GM12878 (cell line): ENCODE measurements at regions not wholly inside any gene's neighbourhood (a gene's known extent, or its start where the extent isn't known, plus 50 kb on each side); places are given as distances from the start of the nearest gene placed in this dataset.

Experiments
- ATAC-seq: fragments of 200-7000 bp; cut with Tn5 transposase; 3 replicates; pipeline ENCODE4 v1.9.1; 2020; ENCODE audit warnings: mild to moderate bottlenecking, moderate library complexity
- BruUV-seq: library from RNA; stranded (reverse); fragments of 400-500 nt; replicated peaks from 2 replicates; lab custom pipeline; 2021; lab: Mats Ljungman, UMichigan
- CTCF ChIA-PET: fragments of 300-600 bp; sonication (Branson Sonifier 250); formaldehyde crosslinking; extraction: SDS; loops from one replicate; lab custom pipeline; 2021; ENCODE audit warnings: inconsistent platforms; lab: Yijun Ruan, JAX
- POLR2A ChIA-PET: fragments of 350-600 bp; formaldehyde crosslinking; extraction: SDS; loops from one replicate; lab custom pipeline; 2021; ENCODE audit warnings: inconsistent platforms; lab: Charles Lee
- RAD21 ChIA-PET: fragments of 300-600 bp; sonication (Branson Sonifier 250); formaldehyde crosslinking; loops from one replicate; lab custom pipeline; 2023; ENCODE audit warnings: antibody characterized with exemption; ENCODE audit not compliant: unreplicated experiment; lab: Charles Lee
- SMC1A ChIA-PET: fragments of 300-600 bp; sonication (Branson Sonifier 250); formaldehyde crosslinking; loops from one replicate; lab custom pipeline; 2023; ENCODE audit not compliant: unreplicated experiment, uncharacterized antibody; lab: Charles Lee
- DNase-seq: peaks from one replicate; pipeline ENCODE4 v3.0.0-alpha.2; 2011; ENCODE audit warnings: low read depth, low spot score
- FAIRE-seq: peaks from 3 replicates; lab custom pipeline; 2011; peaks lifted over from hg19 to GRCh38; lab: Jason Lieb, UNC
- H2AFZ ChIP-seq: 2 replicates; pipeline ENCODE4 v1.6.0; 2011; ENCODE audit warnings: low read depth, low read length, control low read depth; ENCODE audit not compliant: control insufficient read depth
- H3K27ac ChIP-seq: 2 replicates; pipeline ENCODE4 v1.5.1; 2011; ENCODE audit warnings: control low read depth; ENCODE audit not compliant: control insufficient read depth, insufficient read depth
- H3K27me3 ChIP-seq, 2 experiments: replicated peaks in 1 of 2; 2 replicates each; pipeline versions ENCODE4 v1.6.0 to v1.6.1; 2011; ENCODE audit warnings: low read length in 1 of 2; ENCODE audit not compliant: control insufficient read depth in 2 of 2, insufficient read depth in 2 of 2
- H3K36me3 ChIP-seq, 2 experiments: 2 replicates each; pipeline ENCODE4 v1.5.1; 2011; ENCODE audit warnings: low read length in 1 of 2; ENCODE audit not compliant: control insufficient read depth in 2 of 2, insufficient read depth in 2 of 2
- H3K4me1 ChIP-seq: 2 replicates; pipeline ENCODE4 v1.6.1; 2011; ENCODE audit warnings: mild to moderate bottlenecking, low read length, moderate library complexity, mixed read lengths; ENCODE audit not compliant: control insufficient read depth, insufficient read depth
- H3K4me2 ChIP-seq: 2 replicates; pipeline ENCODE4 v1.6.0; 2011; ENCODE audit warnings: control low read depth; ENCODE audit not compliant: control insufficient read depth, insufficient read depth
- H3K4me3 ChIP-seq: fragments of 200-600 bp; sonication (generic); 2 replicates; pipeline ENCODE4 v1.5.1; 2016
- H3K79me2 ChIP-seq: 2 replicates; pipeline ENCODE4 v1.6.0; 2011; ENCODE audit warnings: low read length; ENCODE audit not compliant: control insufficient read depth, insufficient read depth
- H3K9ac ChIP-seq: 2 replicates; pipeline ENCODE4 v1.8.0; 2011; ENCODE audit warnings: low read length, control low read depth, mixed read lengths; ENCODE audit not compliant: control insufficient read depth, insufficient read depth
- H3K9me3 ChIP-seq: replicated peaks from 3 replicates; pipeline ENCODE4 v1.5.1; 2011; ENCODE audit warnings: mild to moderate bottlenecking, low read length; ENCODE audit not compliant: control insufficient read depth, insufficient read depth
- H4K20me1 ChIP-seq: 2 replicates; pipeline ENCODE4 v1.6.0; 2011; ENCODE audit not compliant: control insufficient read depth, insufficient read depth
- BCL3 ChIP-seq: IDR thresholded peaks from 2 replicates; pipeline ENCODE4 v1.6.1; 2011; ENCODE audit warnings: borderline replicate concordance, low read depth, mild to moderate bottlenecking, moderate library complexity, low read length; ENCODE audit not compliant: insufficient read depth, poor library complexity, severe bottlenecking
- IKZF2 ChIP-seq, 2 experiments: fragments of 450-650 bp; IDR thresholded peaks; 2 replicates each; pipeline ENCODE4 v1.6.1; 2017; ENCODE audit warnings: mild to moderate bottlenecking in 2 of 2, moderate library complexity in 2 of 2
- POLR2AphosphoS5 ChIP-seq: IDR thresholded peaks from 2 replicates; pipeline ENCODE4 v1.6.1; 2011; ENCODE audit warnings: mild to moderate bottlenecking, low read length, inconsistent platforms
- WGBS: methylation state at CpG from one replicate; pipeline ENCODE4 v1.1.6; 2016; ENCODE audit warnings: low lambda C conversion rate; ENCODE audit not compliant: insufficient replicate concordance, insufficient coverage; ENCODE audit errors: missing lambda C conversion rate; 5-methylcytosine and 5-hydroxymethylcytosine counted together
- in situ Hi-C: fragments of 300-500 bp; cut with MboI; formaldehyde crosslinking; loops from 9 replicates; pipeline ENCODE4 v1.14.3; 2018; ENCODE audit warnings: mixed read lengths
- intact Hi-C: fragments of 100-400 bp; cut with micrococcal nuclease; formaldehyde crosslinking; loops from one replicate; pipeline ENCODE4 v1.14.2; 2022; ENCODE audit not compliant: unreplicated experiment
- TF ChIP-seq, protein P1 (sequence below): fragments of 450-650 bp; formaldehyde crosslinking; IDR thresholded peaks from 2 replicates; pipeline ENCODE4 v1.4.0; 2022; ENCODE audit warnings: mild to moderate bottlenecking, moderate library complexity

DNA sequence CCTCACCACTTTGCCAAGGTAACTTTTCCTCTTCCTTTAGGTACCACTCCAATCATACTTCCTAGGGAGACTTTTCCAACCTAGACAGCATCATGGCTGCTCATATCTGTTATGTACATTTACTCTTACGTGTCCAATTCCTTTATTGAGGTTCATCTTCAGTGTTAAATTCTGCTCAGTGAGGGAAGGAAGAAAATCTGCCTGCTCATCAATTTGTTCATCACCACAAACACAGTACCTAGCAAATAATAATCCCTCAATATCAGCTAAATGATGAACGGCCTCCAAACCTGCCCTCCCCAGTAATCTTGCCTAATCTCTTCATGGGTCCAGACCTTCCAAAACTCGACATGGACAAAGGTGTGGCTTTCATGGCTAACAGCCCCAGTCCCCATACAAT lies 380.8 kb downstream of the KCTD12 start:
- H3K79me2 ChIP-seq = no peaks in the 10 kb centered on the region
- no peaks in the 10 kb centered on the region for H3K9me3 ChIP-seq
- no peak overlapping the region for H3K4me3 ChIP-seq
- in situ Hi-C loops (no loop called here), intact Hi-C loops (no loop called here)
- no peak overlapping the region for H2AFZ ChIP-seq
- POLR2A ChIA-PET = no interaction called here
- SMC1A ChIA-PET = no interaction called here
- RAD21 ChIA-PET = no interaction called here
- no peak overlapping the region for H3K4me2 ChIP-seq
- H3K4me1 ChIP-seq = no peaks in the 10 kb centered on the region
- no peaks in the 10 kb centered on the region for H4K20me1 ChIP-seq
- FAIRE-seq (no peak), DNase-seq (no peak), ATAC-seq (no peak)
- BruUV-seq = no TSS peak
- no peaks in the 10 kb centered on the region for H3K36me3 ChIP-seq
- no peak overlapping the region for H3K27ac ChIP-seq
- 0% methylated on average over 3 of the region's 3 CpGs for WGBS
- H3K9ac ChIP-seq = no peak overlapping the region
- H3K27me3 ChIP-seq = no peaks in the 10 kb centered on the region
- CTCF ChIA-PET = interaction anchor here (0.5 kb wide), 1 partner anchor 619 kb away, joined by 3 read pairs; no protein-coding TSS in a partner anchor
- TF ChIP-seq IKZF2 (IDR thresholded peaks at IDR 0.05) (no peak), POLR2AphosphoS5 (no peak), BCL3 (no peak)
- TF ChIP-seq, protein P1, sequence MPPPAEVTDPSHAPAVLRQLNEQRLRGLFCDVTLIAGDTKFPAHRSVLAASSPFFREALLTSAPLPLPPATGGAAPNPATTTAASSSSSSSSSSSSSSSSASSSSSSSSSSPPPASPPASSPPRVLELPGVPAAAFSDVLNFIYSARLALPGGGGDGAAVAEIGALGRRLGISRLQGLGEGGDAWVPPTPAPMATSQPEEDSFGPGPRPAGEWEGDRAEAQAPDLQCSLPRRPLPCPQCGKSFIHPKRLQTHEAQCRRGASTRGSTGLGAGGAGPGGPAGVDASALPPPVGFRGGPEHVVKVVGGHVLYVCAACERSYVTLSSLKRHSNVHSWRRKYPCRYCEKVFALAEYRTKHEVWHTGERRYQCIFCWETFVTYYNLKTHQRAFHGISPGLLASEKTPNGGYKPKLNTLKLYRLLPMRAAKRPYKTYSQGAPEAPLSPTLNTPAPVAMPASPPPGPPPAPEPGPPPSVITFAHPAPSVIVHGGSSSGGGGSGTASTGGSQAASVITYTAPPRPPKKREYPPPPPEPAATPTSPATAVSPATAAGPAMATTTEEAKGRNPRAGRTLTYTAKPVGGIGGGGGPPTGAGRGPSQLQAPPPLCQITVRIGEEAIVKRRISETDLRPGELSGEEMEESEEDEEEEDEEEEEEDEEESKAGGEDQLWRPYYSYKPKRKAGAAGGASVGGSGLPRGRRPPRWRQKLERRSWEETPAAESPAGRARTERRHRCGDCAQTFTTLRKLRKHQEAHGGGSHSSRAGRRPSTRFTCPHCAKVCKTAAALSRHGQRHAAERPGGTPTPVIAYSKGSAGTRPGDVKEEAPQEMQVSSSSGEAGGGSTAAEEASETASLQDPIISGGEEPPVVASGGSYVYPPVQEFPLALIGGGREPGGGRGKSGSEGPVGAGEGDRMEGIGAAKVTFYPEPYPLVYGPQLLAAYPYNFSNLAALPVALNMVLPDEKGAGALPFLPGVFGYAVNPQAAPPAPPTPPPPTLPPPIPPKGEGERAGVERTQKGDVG = no peak
- TF ChIP-seq, all 136 proteins: peak for 0
